ENCODE measurements at regions not wholly inside any gene's neighbourhood (a gene's known extent, or its start where the extent isn't known, plus 50 kb on each side); places are given as distances from the start of the nearest gene placed in this dataset.

DNA sequence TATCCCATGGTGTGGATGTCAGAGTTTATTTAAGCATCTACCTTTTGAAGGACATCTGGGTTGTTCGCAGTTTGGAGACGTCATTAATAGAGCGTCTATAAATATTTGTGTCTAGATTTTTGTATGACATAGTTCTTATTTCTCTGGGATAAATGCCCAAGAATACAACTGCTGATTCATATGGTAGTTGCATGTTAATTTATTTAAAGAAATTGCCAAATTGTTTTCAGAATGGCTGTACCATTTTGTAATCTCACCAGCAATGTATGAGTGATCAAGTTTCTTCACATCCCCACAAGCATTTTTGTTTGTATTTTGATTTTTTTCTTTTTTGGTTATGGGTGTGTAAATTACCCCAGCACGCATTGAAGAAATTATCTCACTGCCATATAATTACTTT lies 656.9 kb downstream of the NTRK3 start:
- no peak overlapping the region for H2AFZ ChIP-seq
- TF ChIP-seq NANOG (IDR thresholded peaks at IDR 0.05; ENCODE audit: borderline replicate concordance), result no peak
- TF ChIP-seq, protein P1, sequence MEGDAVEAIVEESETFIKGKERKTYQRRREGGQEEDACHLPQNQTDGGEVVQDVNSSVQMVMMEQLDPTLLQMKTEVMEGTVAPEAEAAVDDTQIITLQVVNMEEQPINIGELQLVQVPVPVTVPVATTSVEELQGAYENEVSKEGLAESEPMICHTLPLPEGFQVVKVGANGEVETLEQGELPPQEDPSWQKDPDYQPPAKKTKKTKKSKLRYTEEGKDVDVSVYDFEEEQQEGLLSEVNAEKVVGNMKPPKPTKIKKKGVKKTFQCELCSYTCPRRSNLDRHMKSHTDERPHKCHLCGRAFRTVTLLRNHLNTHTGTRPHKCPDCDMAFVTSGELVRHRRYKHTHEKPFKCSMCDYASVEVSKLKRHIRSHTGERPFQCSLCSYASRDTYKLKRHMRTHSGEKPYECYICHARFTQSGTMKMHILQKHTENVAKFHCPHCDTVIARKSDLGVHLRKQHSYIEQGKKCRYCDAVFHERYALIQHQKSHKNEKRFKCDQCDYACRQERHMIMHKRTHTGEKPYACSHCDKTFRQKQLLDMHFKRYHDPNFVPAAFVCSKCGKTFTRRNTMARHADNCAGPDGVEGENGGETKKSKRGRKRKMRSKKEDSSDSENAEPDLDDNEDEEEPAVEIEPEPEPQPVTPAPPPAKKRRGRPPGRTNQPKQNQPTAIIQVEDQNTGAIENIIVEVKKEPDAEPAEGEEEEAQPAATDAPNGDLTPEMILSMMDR (conservative IDR thresholded peaks at IDR 0.05; ENCODE audit: low read depth in 2 of 2), result no peak
- no peak for TF ChIP-seq EZH2 (IDR thresholded peaks at IDR 0.05; ENCODE audit: low read depth, unreplicated experiment)
- TF ChIP-seq, protein P2, sequence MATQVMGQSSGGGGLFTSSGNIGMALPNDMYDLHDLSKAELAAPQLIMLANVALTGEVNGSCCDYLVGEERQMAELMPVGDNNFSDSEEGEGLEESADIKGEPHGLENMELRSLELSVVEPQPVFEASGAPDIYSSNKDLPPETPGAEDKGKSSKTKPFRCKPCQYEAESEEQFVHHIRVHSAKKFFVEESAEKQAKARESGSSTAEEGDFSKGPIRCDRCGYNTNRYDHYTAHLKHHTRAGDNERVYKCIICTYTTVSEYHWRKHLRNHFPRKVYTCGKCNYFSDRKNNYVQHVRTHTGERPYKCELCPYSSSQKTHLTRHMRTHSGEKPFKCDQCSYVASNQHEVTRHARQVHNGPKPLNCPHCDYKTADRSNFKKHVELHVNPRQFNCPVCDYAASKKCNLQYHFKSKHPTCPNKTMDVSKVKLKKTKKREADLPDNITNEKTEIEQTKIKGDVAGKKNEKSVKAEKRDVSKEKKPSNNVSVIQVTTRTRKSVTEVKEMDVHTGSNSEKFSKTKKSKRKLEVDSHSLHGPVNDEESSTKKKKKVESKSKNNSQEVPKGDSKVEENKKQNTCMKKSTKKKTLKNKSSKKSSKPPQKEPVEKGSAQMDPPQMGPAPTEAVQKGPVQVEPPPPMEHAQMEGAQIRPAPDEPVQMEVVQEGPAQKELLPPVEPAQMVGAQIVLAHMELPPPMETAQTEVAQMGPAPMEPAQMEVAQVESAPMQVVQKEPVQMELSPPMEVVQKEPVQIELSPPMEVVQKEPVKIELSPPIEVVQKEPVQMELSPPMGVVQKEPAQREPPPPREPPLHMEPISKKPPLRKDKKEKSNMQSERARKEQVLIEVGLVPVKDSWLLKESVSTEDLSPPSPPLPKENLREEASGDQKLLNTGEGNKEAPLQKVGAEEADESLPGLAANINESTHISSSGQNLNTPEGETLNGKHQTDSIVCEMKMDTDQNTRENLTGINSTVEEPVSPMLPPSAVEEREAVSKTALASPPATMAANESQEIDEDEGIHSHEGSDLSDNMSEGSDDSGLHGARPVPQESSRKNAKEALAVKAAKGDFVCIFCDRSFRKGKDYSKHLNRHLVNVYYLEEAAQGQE (IDR thresholded peaks at IDR 0.05; ENCODE audit: unreplicated experiment), result no peak
- TF ChIP-seq JUNB (IDR thresholded peaks at IDR 0.05; ENCODE audit: unreplicated experiment), result no peak
- TF ChIP-seq STAT1 (IDR thresholded peaks at IDR 0.05; ENCODE audit: unreplicated experiment), result no peak
- no peak for TF ChIP-seq ZNF331 (CRISPR knock-in tag; IDR thresholded peaks at IDR 0.05; ENCODE audit: low read depth)
- TF ChIP-seq ZNF114 (CRISPR knock-in tag; IDR thresholded peaks at IDR 0.05), result no peak
- no peak for TF ChIP-seq POLR2AphosphoS5 (IDR thresholded peaks at IDR 0.05; ENCODE audit: low read depth)
- TF ChIP-seq, protein P3, sequence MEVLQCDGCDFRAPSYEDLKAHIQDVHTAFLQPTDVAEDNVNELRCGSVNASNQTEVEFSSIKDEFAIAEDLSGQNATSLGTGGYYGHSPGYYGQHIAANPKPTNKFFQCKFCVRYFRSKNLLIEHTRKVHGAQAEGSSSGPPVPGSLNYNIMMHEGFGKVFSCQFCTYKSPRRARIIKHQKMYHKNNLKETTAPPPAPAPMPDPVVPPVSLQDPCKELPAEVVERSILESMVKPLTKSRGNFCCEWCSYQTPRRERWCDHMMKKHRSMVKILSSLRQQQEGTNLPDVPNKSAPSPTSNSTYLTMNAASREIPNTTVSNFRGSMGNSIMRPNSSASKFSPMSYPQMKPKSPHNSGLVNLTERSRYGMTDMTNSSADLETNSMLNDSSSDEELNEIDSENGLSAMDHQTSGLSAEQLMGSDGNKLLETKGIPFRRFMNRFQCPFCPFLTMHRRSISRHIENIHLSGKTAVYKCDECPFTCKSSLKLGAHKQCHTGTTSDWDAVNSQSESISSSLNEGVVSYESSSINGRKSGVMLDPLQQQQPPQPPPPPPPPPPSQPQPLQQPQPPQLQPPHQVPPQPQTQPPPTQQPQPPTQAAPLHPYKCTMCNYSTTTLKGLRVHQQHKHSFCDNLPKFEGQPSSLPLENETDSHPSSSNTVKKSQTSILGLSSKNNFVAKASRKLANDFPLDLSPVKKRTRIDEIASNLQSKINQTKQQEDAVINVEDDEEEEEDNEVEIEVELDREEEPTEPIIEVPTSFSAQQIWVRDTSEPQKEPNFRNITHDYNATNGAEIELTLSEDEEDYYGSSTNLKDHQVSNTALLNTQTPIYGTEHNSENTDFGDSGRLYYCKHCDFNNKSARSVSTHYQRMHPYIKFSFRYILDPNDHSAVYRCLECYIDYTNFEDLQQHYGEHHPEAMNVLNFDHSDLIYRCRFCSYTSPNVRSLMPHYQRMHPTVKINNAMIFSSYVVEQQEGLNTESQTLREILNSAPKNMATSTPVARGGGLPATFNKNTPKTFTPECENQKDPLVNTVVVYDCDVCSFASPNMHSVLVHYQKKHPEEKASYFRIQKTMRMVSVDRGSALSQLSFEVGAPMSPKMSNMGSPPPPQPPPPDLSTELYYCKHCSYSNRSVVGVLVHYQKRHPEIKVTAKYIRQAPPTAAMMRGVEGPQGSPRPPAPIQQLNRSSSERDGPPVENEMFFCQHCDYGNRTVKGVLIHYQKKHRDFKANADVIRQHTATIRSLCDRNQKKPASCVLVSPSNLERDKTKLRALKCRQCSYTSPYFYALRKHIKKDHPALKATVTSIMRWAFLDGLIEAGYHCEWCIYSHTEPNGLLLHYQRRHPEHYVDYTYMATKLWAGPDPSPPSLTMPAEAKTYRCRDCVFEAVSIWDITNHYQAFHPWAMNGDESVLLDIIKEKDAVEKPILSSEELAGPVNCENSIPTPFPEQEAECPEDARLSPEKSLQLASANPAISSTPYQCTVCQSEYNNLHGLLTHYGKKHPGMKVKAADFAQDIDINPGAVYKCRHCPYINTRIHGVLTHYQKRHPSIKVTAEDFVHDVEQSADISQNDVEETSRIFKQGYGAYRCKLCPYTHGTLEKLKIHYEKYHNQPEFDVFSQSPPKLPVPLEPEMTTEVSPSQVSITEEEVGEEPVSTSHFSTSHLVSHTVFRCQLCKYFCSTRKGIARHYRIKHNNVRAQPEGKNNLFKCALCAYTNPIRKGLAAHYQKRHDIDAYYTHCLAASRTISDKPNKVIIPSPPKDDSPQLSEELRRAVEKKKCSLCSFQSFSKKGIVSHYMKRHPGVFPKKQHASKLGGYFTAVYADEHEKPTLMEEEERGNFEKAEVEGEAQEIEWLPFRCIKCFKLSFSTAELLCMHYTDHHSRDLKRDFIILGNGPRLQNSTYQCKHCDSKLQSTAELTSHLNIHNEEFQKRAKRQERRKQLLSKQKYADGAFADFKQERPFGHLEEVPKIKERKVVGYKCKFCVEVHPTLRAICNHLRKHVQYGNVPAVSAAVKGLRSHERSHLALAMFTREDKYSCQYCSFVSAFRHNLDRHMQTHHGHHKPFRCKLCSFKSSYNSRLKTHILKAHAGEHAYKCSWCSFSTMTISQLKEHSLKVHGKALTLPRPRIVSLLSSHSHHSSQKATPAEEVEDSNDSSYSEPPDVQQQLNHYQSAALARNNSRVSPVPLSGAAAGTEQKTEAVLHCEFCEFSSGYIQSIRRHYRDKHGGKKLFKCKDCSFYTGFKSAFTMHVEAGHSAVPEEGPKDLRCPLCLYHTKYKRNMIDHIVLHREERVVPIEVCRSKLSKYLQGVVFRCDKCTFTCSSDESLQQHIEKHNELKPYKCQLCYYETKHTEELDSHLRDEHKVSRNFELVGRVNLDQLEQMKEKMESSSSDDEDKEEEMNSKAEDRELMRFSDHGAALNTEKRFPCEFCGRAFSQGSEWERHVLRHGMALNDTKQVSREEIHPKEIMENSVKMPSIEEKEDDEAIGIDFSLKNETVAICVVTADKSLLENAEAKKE (CRISPR knock-in tag; IDR thresholded peaks at IDR 0.05), result no peak
- TF ChIP-seq, protein P4, sequence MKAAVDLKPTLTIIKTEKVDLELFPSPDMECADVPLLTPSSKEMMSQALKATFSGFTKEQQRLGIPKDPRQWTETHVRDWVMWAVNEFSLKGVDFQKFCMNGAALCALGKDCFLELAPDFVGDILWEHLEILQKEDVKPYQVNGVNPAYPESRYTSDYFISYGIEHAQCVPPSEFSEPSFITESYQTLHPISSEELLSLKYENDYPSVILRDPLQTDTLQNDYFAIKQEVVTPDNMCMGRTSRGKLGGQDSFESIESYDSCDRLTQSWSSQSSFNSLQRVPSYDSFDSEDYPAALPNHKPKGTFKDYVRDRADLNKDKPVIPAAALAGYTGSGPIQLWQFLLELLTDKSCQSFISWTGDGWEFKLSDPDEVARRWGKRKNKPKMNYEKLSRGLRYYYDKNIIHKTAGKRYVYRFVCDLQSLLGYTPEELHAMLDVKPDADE (IDR thresholded peaks at IDR 0.05), result no peak
- no peak for TF ChIP-seq CREB1 (CRISPR knock-in tag; IDR thresholded peaks at IDR 0.05; ENCODE audit: low read depth)
- no peak for TF ChIP-seq EZH2phosphoT487 (IDR thresholded peaks at IDR 0.05; ENCODE audit: unreplicated experiment)
- no peaks in the 10 kb centered on the region for H3K9me2 ChIP-seq (ENCODE audit: insufficient read depth)
- H3K4me3 ChIP-seq, result no peak overlapping the region
- H4K20me1 ChIP-seq (replicated peaks; ENCODE audit: insufficient read depth), result no peaks in the 10 kb centered on the region
- Mint-ChIP-seq H3K9me3 (no peaks in the 10 kb centered on the region), H3K36me3 (ENCODE audit: low read depth) (no peaks in the 10 kb centered on the region), H3K27ac (no peak overlapping the region), H3K4me3 (no peak overlapping the region), H3K27me3 (ENCODE audit: insufficient read depth, low read depth, poor library complexity) (no peaks in the 10 kb centered on the region), H3K4me1 (no peaks in the 10 kb centered on the region)
- ATAC-seq, result no peak
- no peaks in the 10 kb centered on the region for H3K36me3 ChIP-seq (ENCODE audit: insufficient read depth)
- H3K4me1 ChIP-seq (ENCODE audit: insufficient read depth), result no peaks in the 10 kb centered on the region
- no peak for DNase-seq (ENCODE audit: low spot score)
- no peak overlapping the region for H3K27ac ChIP-seq (ENCODE audit: low read depth)
- H3K4me2 ChIP-seq, result no peak overlapping the region
- no peaks in the 10 kb centered on the region for H3K27me3 ChIP-seq (ENCODE audit: insufficient read depth)
- H3F3A ChIP-seq (replicated peaks; ENCODE audit: low read depth), result no peaks in the 10 kb centered on the region
- H3K79me2 ChIP-seq (replicated peaks; ENCODE audit: insufficient read depth), result no peaks in the 10 kb centered on the region
